GM23338 (cell line): ENCODE measurements at regions not wholly inside any gene's neighbourhood (a gene's known extent, or its start where the extent isn't known, plus 50 kb on each side); places are given as distances from the start of the nearest gene placed in this dataset.

ENCODE experiments used
- ATAC-seq: fragments of 200-7000 bp; cut with Tn5 transposase; 3 replicates; pipeline ENCODE4 v1.9.1; 2020
- DNase-seq: peaks from one replicate; pipeline ENCODE4 v3.0.0-alpha.2; 2015; ENCODE audit warnings: low spot score
- H2AFZ ChIP-seq: fragments of 200-600 bp; sonication (generic); 2 replicates; pipeline ENCODE4 v1.8.0; 2016; ENCODE audit warnings: antibody characterized with exemption, mild to moderate bottlenecking, moderate library complexity
- H3F3A ChIP-seq: fragments of 200-600 bp; sonication (generic); replicated peaks from 2 replicates; pipeline ENCODE4 v1.8.0; 2017; ENCODE audit warnings: antibody characterized with exemption, mixed run types, low read depth
- H3K27ac ChIP-seq: fragments of 200-600 bp; sonication (generic); 2 replicates; pipeline ENCODE4 v1.6.1; 2016; ENCODE audit warnings: low read depth
- H3K27me3 ChIP-seq: fragments of 200-600 bp; sonication (generic); 2 replicates; pipeline ENCODE4 v1.8.0; 2016; ENCODE audit warnings: mild to moderate bottlenecking, mixed run types, moderate library complexity; ENCODE audit not compliant: insufficient read depth
- H3K36me3 ChIP-seq: fragments of 200-600 bp; sonication (generic); 2 replicates; pipeline ENCODE4 v1.8.0; 2016; ENCODE audit warnings: mild to moderate bottlenecking; ENCODE audit not compliant: insufficient read depth
- H3K4me1 ChIP-seq: fragments of 200-600 bp; sonication (generic); 2 replicates; pipeline ENCODE4 v1.8.0; 2016; ENCODE audit warnings: mild to moderate bottlenecking, moderate library complexity; ENCODE audit not compliant: insufficient read depth
- H3K4me2 ChIP-seq: fragments of 200-600 bp; sonication (generic); 2 replicates; pipeline ENCODE4 v1.7.1; 2017; ENCODE audit warnings: mixed run types
- H3K4me3 ChIP-seq: fragments of 200-600 bp; sonication (generic); 2 replicates; pipeline ENCODE4 v1.6.1; 2016; ENCODE audit warnings: mixed run types
- H3K79me2 ChIP-seq: fragments of 200-600 bp; sonication (generic); replicated peaks from 2 replicates; pipeline ENCODE4 v1.8.0; 2017; ENCODE audit warnings: mild to moderate bottlenecking; ENCODE audit not compliant: insufficient read depth
- H3K9me2 ChIP-seq: fragments of 200-600 bp; sonication (generic); 2 replicates; pipeline ENCODE4 v1.8.0; 2017; ENCODE audit not compliant: insufficient read depth
- H4K20me1 ChIP-seq: fragments of 200-600 bp; sonication (generic); replicated peaks from 2 replicates; pipeline ENCODE4 v1.8.0; 2017; ENCODE audit warnings: mild to moderate bottlenecking; ENCODE audit not compliant: insufficient read depth
- H3K27ac Mint-ChIP-seq: 2 replicates; pipeline ENCODE4 v1.8.0; 2020; ENCODE audit warnings: inconsistent platforms, mild to moderate bottlenecking, moderate library complexity, mixed read lengths
- H3K27me3 Mint-ChIP-seq: 3 replicates; pipeline ENCODE4 v1.8.0; 2022; ENCODE audit warnings: low read depth, mild to moderate bottlenecking, moderate library complexity, mixed read lengths, inconsistent platforms; ENCODE audit not compliant: insufficient read depth, poor library complexity
- H3K36me3 Mint-ChIP-seq: 3 replicates; pipeline ENCODE4 v1.8.0; 2021; ENCODE audit warnings: low read depth, mild to moderate bottlenecking, inconsistent platforms, moderate library complexity, mixed read lengths
- H3K4me1 Mint-ChIP-seq: 3 replicates; pipeline ENCODE4 v1.8.0; 2020; ENCODE audit warnings: mild to moderate bottlenecking, inconsistent platforms, mixed read lengths
- H3K4me3 Mint-ChIP-seq: 3 replicates; pipeline ENCODE4 v1.8.0; 2021; ENCODE audit warnings: moderate library complexity, mild to moderate bottlenecking, inconsistent platforms, mixed read lengths
- H3K9me3 Mint-ChIP-seq: 3 replicates; pipeline ENCODE4 v1.8.0; 2020; ENCODE audit warnings: moderate library complexity, mild to moderate bottlenecking, inconsistent platforms, mixed read lengths
- NANOG ChIP-seq: IDR thresholded peaks from 2 replicates; pipeline ENCODE4 v1.6.1; 2016; ENCODE audit warnings: antibody characterized with exemption, borderline replicate concordance
- TF ChIP-seq, protein P1 (sequence below): fragments of 250-450 bp; sonication (Bioruptor Pico); IDR thresholded peaks from 2 replicates; pipeline ENCODE4 v1.5.0; 2020; ENCODE audit warnings: mild to moderate bottlenecking, moderate library complexity
- TF ChIP-seq, protein P2 (sequence below): IDR thresholded peaks from one replicate; pipeline ENCODE4 v1.6.1; 2018; ENCODE audit warnings: antibody characterized with exemption; ENCODE audit not compliant: unreplicated experiment

- Histone ChIP-seq H3K27ac (no peak overlapping the region), H3K4me3 (no peak overlapping the region), H3K79me2 (no peaks in the 10 kb centered on the region), H3K27me3 (no peaks in the 10 kb centered on the region), H3K4me1 (no peaks in the 10 kb centered on the region), H2AFZ (no peak overlapping the region), H3K9me2 (0 out of 2 replicates have a peak, but pooled peaks cover 5% of the 10 kb centered on the region), H4K20me1 (no peaks in the 10 kb centered on the region), H3F3A (no peaks in the 10 kb centered on the region), H3K4me2 (no peak overlapping the region), H3K36me3 (no peaks in the 10 kb centered on the region)
- no peak for ATAC-seq
- Mint-ChIP-seq H3K27ac (no peak overlapping the region), H3K27me3 (no peaks in the 10 kb centered on the region), H3K4me1 (no peaks in the 10 kb centered on the region; the same call in 2 of the 3 replicates), H3K9me3 (peaks cover 2% of the 10 kb centered on the region; the same call in 1 of the 3 replicates), H3K36me3 (no peaks in the 10 kb centered on the region), H3K4me3 (no peak overlapping the region)
- TF ChIP-seq, protein P1, sequence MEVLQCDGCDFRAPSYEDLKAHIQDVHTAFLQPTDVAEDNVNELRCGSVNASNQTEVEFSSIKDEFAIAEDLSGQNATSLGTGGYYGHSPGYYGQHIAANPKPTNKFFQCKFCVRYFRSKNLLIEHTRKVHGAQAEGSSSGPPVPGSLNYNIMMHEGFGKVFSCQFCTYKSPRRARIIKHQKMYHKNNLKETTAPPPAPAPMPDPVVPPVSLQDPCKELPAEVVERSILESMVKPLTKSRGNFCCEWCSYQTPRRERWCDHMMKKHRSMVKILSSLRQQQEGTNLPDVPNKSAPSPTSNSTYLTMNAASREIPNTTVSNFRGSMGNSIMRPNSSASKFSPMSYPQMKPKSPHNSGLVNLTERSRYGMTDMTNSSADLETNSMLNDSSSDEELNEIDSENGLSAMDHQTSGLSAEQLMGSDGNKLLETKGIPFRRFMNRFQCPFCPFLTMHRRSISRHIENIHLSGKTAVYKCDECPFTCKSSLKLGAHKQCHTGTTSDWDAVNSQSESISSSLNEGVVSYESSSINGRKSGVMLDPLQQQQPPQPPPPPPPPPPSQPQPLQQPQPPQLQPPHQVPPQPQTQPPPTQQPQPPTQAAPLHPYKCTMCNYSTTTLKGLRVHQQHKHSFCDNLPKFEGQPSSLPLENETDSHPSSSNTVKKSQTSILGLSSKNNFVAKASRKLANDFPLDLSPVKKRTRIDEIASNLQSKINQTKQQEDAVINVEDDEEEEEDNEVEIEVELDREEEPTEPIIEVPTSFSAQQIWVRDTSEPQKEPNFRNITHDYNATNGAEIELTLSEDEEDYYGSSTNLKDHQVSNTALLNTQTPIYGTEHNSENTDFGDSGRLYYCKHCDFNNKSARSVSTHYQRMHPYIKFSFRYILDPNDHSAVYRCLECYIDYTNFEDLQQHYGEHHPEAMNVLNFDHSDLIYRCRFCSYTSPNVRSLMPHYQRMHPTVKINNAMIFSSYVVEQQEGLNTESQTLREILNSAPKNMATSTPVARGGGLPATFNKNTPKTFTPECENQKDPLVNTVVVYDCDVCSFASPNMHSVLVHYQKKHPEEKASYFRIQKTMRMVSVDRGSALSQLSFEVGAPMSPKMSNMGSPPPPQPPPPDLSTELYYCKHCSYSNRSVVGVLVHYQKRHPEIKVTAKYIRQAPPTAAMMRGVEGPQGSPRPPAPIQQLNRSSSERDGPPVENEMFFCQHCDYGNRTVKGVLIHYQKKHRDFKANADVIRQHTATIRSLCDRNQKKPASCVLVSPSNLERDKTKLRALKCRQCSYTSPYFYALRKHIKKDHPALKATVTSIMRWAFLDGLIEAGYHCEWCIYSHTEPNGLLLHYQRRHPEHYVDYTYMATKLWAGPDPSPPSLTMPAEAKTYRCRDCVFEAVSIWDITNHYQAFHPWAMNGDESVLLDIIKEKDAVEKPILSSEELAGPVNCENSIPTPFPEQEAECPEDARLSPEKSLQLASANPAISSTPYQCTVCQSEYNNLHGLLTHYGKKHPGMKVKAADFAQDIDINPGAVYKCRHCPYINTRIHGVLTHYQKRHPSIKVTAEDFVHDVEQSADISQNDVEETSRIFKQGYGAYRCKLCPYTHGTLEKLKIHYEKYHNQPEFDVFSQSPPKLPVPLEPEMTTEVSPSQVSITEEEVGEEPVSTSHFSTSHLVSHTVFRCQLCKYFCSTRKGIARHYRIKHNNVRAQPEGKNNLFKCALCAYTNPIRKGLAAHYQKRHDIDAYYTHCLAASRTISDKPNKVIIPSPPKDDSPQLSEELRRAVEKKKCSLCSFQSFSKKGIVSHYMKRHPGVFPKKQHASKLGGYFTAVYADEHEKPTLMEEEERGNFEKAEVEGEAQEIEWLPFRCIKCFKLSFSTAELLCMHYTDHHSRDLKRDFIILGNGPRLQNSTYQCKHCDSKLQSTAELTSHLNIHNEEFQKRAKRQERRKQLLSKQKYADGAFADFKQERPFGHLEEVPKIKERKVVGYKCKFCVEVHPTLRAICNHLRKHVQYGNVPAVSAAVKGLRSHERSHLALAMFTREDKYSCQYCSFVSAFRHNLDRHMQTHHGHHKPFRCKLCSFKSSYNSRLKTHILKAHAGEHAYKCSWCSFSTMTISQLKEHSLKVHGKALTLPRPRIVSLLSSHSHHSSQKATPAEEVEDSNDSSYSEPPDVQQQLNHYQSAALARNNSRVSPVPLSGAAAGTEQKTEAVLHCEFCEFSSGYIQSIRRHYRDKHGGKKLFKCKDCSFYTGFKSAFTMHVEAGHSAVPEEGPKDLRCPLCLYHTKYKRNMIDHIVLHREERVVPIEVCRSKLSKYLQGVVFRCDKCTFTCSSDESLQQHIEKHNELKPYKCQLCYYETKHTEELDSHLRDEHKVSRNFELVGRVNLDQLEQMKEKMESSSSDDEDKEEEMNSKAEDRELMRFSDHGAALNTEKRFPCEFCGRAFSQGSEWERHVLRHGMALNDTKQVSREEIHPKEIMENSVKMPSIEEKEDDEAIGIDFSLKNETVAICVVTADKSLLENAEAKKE (CRISPR knock-in tag): no peak
- TF ChIP-seq, protein P2, sequence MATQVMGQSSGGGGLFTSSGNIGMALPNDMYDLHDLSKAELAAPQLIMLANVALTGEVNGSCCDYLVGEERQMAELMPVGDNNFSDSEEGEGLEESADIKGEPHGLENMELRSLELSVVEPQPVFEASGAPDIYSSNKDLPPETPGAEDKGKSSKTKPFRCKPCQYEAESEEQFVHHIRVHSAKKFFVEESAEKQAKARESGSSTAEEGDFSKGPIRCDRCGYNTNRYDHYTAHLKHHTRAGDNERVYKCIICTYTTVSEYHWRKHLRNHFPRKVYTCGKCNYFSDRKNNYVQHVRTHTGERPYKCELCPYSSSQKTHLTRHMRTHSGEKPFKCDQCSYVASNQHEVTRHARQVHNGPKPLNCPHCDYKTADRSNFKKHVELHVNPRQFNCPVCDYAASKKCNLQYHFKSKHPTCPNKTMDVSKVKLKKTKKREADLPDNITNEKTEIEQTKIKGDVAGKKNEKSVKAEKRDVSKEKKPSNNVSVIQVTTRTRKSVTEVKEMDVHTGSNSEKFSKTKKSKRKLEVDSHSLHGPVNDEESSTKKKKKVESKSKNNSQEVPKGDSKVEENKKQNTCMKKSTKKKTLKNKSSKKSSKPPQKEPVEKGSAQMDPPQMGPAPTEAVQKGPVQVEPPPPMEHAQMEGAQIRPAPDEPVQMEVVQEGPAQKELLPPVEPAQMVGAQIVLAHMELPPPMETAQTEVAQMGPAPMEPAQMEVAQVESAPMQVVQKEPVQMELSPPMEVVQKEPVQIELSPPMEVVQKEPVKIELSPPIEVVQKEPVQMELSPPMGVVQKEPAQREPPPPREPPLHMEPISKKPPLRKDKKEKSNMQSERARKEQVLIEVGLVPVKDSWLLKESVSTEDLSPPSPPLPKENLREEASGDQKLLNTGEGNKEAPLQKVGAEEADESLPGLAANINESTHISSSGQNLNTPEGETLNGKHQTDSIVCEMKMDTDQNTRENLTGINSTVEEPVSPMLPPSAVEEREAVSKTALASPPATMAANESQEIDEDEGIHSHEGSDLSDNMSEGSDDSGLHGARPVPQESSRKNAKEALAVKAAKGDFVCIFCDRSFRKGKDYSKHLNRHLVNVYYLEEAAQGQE: no peak
- TF ChIP-seq NANOG: no peak
- DNase-seq: no peak
These were observed 89.4 kb downstream of the KIF2B start for GRCh38 chr17:53912117-53912516.
